Sigmoid colon (tissue), 6 donors: ENCODE measurements at regions not wholly inside any gene's neighbourhood (a gene's known extent, or its start where the extent isn't known, plus 50 kb on each side); places are given as distances from the start of the nearest gene placed in this dataset.

ENCODE experiments used
- DNase-seq: peaks from one replicate; pipeline ENCODE4 v3.0.0-alpha.2; 2019
- H3K27ac ChIP-seq, 4 donors: fragments of 200-600 bp; sonication (generic); one replicate each; pipeline ENCODE4 v1.5.1; 2016 to 2019; ENCODE audit warnings: mild to moderate bottlenecking in 1 of 4
- H3K27me3 ChIP-seq, 3 donors: fragments of 200-600 bp; sonication (generic); one replicate each; pipeline ENCODE4 v1.5.1; 2019; ENCODE audit warnings: mild to moderate bottlenecking in 1 of 3
- H3K36me3 ChIP-seq, 4 donors: fragments of 200-600 bp; sonication (generic); one replicate each; pipeline ENCODE4 v1.5.1; 2016 to 2019
- H3K4me1 ChIP-seq, 4 donors: fragments of 200-600 bp; sonication (generic); one replicate each; pipeline ENCODE4 v1.5.1; 2017 to 2019
- H3K4me3 ChIP-seq, 4 donors: fragments of 200-600 bp; sonication (generic); one replicate each; pipeline ENCODE4 v1.5.1; 2017 to 2019; ENCODE audit warnings: mild to moderate bottlenecking in 2 of 4, moderate library complexity in 1 of 4
- H3K9me3 ChIP-seq, 4 donors: fragments of 200-600 bp in 3 of 4; sonication (generic) in 3 of 4; one replicate each; pipeline versions ENCODE4 v1.5.1 to v1.6.1; 2013 to 2019
- EP300 ChIP-seq, 4 donors: sonication (generic); formaldehyde crosslinking; IDR thresholded peaks; one replicate each; pipeline ENCODE4 v1.6.1; 2017; ENCODE audit warnings: antibody characterized with exemption in 4 of 4
- POLR2A ChIP-seq, 2 donors: fragments of 450-650 bp; IDR thresholded peaks; one replicate each; pipeline ENCODE4 v1.6.1; 2016; ENCODE audit warnings: antibody characterized with exemption in 2 of 2, mild to moderate bottlenecking in 2 of 2, moderate library complexity in 2 of 2
- POLR2AphosphoS5 ChIP-seq, 4 donors: sonication (generic); formaldehyde crosslinking; IDR thresholded peaks; one replicate each; pipeline ENCODE4 v1.6.1; 2017; ENCODE audit warnings: antibody characterized with exemption in 4 of 4
- WGBS, 2 donors: extraction: QIAGEN DNeasy Blood & Tissue Kit; methylation state at CpG; one replicate each; pipeline ENCODE4 v1.1.7; 2013; 5-methylcytosine and 5-hydroxymethylcytosine counted together
- intact Hi-C: fragments of 100-400 bp; cut with DNase I; formaldehyde crosslinking; loops from one replicate; pipeline ENCODE4 v1.15.1; 2023
- TF ChIP-seq, protein P1 (sequence below), 4 experiments: fragments of 450-650 bp in 3 of 4; fragments of 200-600 bp in 1 of 4; IDR thresholded peaks; one replicate each; pipeline ENCODE4 v1.5.1; 2016 to 2019; ENCODE audit warnings: antibody characterized with exemption in 4 of 4, mild to moderate bottlenecking in 3 of 4, moderate library complexity in 2 of 4
- donor health status: healthy with polysubstance abuse.
- donor health status: healthy.

DNA sequence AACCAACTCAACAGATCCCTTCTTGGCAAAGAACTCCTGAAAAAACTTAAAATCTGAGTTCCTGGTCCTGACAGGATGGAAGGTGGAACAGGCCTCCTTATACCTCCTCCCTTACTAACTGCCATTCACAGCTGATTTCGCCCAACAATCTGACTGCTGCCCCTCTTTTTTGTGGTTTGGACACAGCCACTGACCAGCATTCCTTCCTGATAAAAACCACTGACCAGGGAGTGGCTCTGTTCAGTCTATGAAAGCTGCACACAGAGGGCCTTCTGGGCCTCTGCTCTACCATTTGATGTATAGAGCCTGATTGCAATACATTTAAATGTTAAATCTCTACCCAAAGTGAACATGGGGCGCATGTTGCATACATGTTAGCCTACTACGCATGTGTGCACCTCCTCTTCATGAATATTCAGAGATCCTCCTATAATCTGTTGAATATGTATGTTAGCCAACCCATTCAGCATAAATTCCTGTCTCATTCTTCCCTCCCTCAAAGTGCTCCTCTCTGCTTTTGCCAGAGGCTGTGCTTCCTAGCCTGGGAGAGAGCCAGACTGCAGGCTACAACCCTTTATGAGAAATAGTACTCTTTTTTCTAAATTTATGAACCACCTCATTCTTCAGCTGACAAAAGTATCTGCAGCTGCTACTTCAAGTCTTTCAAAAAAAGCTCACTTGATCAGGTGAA is 93.7 kb upstream of the MRPS30 start:
- Histone ChIP-seq H3K9me3 (no peaks in the 10 kb centered on the region), H3K4me3 (no peak overlapping the region), H3K36me3 (no peaks in the 10 kb centered on the region), H3K27me3 (no peaks in the 10 kb centered on the region), H3K27ac (no peak overlapping the region), H3K4me1 (no peaks in the 10 kb centered on the region)
- intact Hi-C loops, result no loop called here
- 81 to 86% methylated on average over 3 of the region's 3 CpGs for WGBS, 2 donors
- no peak for DNase-seq
- TF ChIP-seq POLR2AphosphoS5 (IDR thresholded peaks at IDR 0.05) (no peak), EP300 (IDR thresholded peaks at IDR 0.05) (no peak), POLR2A (IDR thresholded peaks at IDR 0.05) (no peak)
- TF ChIP-seq, protein P1, sequence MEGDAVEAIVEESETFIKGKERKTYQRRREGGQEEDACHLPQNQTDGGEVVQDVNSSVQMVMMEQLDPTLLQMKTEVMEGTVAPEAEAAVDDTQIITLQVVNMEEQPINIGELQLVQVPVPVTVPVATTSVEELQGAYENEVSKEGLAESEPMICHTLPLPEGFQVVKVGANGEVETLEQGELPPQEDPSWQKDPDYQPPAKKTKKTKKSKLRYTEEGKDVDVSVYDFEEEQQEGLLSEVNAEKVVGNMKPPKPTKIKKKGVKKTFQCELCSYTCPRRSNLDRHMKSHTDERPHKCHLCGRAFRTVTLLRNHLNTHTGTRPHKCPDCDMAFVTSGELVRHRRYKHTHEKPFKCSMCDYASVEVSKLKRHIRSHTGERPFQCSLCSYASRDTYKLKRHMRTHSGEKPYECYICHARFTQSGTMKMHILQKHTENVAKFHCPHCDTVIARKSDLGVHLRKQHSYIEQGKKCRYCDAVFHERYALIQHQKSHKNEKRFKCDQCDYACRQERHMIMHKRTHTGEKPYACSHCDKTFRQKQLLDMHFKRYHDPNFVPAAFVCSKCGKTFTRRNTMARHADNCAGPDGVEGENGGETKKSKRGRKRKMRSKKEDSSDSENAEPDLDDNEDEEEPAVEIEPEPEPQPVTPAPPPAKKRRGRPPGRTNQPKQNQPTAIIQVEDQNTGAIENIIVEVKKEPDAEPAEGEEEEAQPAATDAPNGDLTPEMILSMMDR (IDR thresholded peaks at IDR 0.05), result no peak

DNA sequence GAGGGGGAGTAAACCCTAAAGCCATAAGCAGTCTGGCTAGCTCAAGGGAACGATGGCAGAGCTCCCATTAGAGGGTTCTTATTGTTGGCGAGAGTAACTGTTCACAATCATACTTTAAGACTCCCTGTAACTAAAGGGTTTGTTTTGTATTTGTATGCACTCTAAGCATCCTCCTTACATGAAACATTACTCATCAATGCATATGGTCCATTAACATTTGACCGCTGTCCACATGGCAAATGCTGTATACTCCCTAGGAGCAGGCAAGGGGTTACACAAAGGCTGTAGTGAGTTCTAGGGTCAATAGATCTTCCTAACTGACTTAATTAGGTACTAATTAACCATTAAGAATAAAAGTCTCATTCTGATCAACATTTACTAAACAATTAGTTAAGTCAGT is 95.3 kb upstream of the MRPS30 start:
- intact Hi-C loops, result no loop called here
- Histone ChIP-seq H3K27me3 (no peaks in the 10 kb centered on the region), H3K27ac (no peak overlapping the region), H3K4me3 (no peak overlapping the region), H3K9me3 (no peaks in the 10 kb centered on the region), H3K36me3 (no peaks in the 10 kb centered on the region), H3K4me1 (no peaks in the 10 kb centered on the region)
- DNase-seq, result no peak
- WGBS, 2 donors, result 78 to 82% methylated on average over 3 of the region's 3 CpGs
- TF ChIP-seq POLR2A (IDR thresholded peaks at IDR 0.05) (no peak), EP300 (IDR thresholded peaks at IDR 0.05) (no peak), POLR2AphosphoS5 (IDR thresholded peaks at IDR 0.05) (no peak)
- TF ChIP-seq, protein P1 (IDR thresholded peaks at IDR 0.05), result no peak

DNA sequence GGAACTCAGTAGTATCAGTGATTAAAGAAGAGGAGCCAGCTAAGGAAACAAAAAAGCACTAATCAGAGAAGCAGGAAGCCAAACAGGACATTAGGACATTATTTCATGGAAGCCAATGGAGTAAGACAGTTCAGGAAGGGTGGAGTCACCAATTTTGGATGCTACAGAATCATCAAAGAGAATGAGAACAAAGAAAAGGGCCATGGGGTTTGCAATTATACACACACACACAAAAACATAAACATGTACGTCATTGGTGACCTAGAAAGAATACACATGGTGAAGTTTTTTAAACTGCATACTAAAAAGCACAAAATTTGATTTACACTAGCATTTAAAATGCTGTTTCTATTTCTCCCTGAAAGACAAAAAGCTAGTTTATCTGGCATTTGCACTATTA is 96.8 kb upstream of the MRPS30 start:
- no peaks in the 10 kb centered on the region for H3K4me1 ChIP-seq
- DNase-seq, result no peak
- no peak overlapping the region for H3K27ac ChIP-seq
- intact Hi-C loops, result no loop called here
- H3K9me3 ChIP-seq, result no peaks in the 10 kb centered on the region
- WGBS, 2 donors, result 68 to 73% methylated on average over 1 of the region's 1 CpG
- no peak overlapping the region for H3K4me3 ChIP-seq
- no peaks in the 10 kb centered on the region for H3K27me3 ChIP-seq
- no peak for TF ChIP-seq POLR2A (IDR thresholded peaks at IDR 0.05)
- TF ChIP-seq, protein P1 (IDR thresholded peaks at IDR 0.05), result no peak
- TF ChIP-seq EP300 (IDR thresholded peaks at IDR 0.05), result no peak
- TF ChIP-seq POLR2AphosphoS5 (IDR thresholded peaks at IDR 0.05), result no peak
- H3K36me3 ChIP-seq, result no peaks in the 10 kb centered on the region

DNA sequence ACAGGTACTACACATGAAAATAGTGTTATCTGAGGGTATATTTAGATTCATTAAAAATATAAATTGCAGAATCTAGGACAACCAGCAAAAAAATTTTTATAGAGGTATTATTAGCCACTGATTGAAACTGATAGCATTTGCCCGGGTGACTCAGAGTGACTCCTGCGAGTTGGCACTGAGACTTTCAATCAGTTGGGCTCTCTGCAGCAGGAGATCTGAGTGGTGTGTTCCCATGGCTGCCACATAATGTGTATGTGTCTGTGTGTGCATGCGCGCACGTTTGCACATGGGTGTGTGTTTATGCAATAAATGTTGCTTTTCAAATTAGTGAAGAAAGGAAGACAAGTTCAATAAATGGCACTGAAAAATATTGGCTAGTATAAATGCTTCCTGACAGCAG is 100.1 kb upstream of the MRPS30 start:
- TF ChIP-seq EP300 (IDR thresholded peaks at IDR 0.05), result no peak
- Histone ChIP-seq H3K27ac (no peak overlapping the region), H3K9me3 (no peaks in the 10 kb centered on the region), H3K27me3 (no peaks in the 10 kb centered on the region), H3K4me1 (no peaks in the 10 kb centered on the region), H3K36me3 (no peaks in the 10 kb centered on the region), H3K4me3 (no peak overlapping the region)
- intact Hi-C loops, result no loop called here
- 91 to 93% methylated on average over 5 of the region's 5 CpGs for WGBS, 2 donors
- no peak for DNase-seq

DNA sequence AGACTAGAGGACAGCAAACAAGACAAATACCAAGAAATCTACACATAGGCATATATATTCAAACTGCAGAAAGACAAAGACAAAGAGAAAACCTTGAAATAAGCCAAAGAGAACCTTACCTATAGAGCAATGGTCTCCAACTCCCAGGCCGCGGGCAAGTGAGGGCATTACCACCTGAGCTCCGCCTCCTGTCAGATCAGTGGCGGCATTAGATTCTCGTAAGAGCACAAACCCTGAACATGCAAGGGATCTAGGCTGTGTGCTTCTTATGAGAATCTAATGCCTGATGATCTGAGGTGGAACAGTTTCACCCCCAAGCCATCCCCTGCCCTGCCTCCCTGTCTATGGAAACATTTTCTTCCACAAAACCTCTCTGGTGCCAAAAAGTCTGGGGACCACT is 101.0 kb upstream of the MRPS30 start:
- H3K4me1 ChIP-seq, result no peaks in the 10 kb centered on the region
- no peak overlapping the region for H3K4me3 ChIP-seq
- intact Hi-C loops, result no loop called here
- no peak for DNase-seq
- no peaks in the 10 kb centered on the region for H3K27me3 ChIP-seq
- WGBS, 2 donors, result 95 to 96% methylated on average over 5 of the region's 5 CpGs
- no peak for TF ChIP-seq POLR2AphosphoS5 (IDR thresholded peaks at IDR 0.05)
- TF ChIP-seq EP300 (IDR thresholded peaks at IDR 0.05), result no peak
- no peak for TF ChIP-seq POLR2A (IDR thresholded peaks at IDR 0.05)
- TF ChIP-seq, protein P1 (IDR thresholded peaks at IDR 0.05), result no peak
- no peaks in the 10 kb centered on the region for H3K36me3 ChIP-seq
- H3K9me3 ChIP-seq, result no peaks in the 10 kb centered on the region
- H3K27ac ChIP-seq, result no peak overlapping the region
